Naive thymus-derived CD4-positive, alpha-beta T cell (primary cell): ENCODE measurements at regions not wholly inside any gene's neighbourhood (a gene's known extent, or its start where the extent isn't known, plus 50 kb on each side); places are given as distances from the start of the nearest gene placed in this dataset.

ENCODE experiments used
- ATAC-seq: fragments of 150-1000 bp; cut with Tn5 transposase; 2 replicates; pipeline ENCODE4 v1.10.0; 2021; ENCODE audit warnings: mild to moderate bottlenecking, moderate library complexity
- CTCF ChIA-PET: fragments of 350-600 bp; sonication (Branson Sonifier 250); formaldehyde crosslinking; loops from one replicate; lab custom pipeline; 2021; ENCODE audit warnings: antibody characterized with exemption; lab: Charles Lee
- POLR2A ChIA-PET: fragments of 350-600 bp; sonication (Branson Sonifier 250); formaldehyde crosslinking; loops from one replicate; lab custom pipeline; 2021; ENCODE audit warnings: antibody characterized with exemption, inconsistent platforms; lab: Charles Lee
- DNase-seq, 9 donors: peaks; one replicate each; pipeline versions ENCODE4 v3.0.0 to v3.0.0-alpha.2; 2020 to 2022; ENCODE audit warnings: mixed read lengths in 1 of 9
- H3K27ac ChIP-seq: one replicate; pipeline ENCODE4 v1.7.0; 2013; ENCODE audit warnings: mild to moderate bottlenecking, low read depth, low read length, moderate library complexity
- H3K27me3 ChIP-seq, 2 donors: one replicate each; pipeline ENCODE4 v1.7.0; 2013; ENCODE audit warnings: low read length in 2 of 2, mild to moderate bottlenecking in 2 of 2, moderate library complexity in 2 of 2; ENCODE audit not compliant: control insufficient read depth in 2 of 2, insufficient read depth in 2 of 2
- H3K36me3 ChIP-seq, 3 experiments: 1 replicate in 2 of 3; 2 replicates in 1 of 3; pipeline ENCODE4 v1.7.0; 2013; ENCODE audit warnings: low read length in 3 of 3, mild to moderate bottlenecking in 3 of 3, moderate library complexity in 1 of 3; ENCODE audit not compliant: insufficient read depth in 3 of 3, control insufficient read depth in 2 of 3
- H3K4me1 ChIP-seq, 2 donors: one replicate each; pipeline ENCODE4 v1.7.0; 2013; ENCODE audit warnings: low read length in 2 of 2, mild to moderate bottlenecking in 2 of 2, moderate library complexity in 1 of 2; ENCODE audit not compliant: control insufficient read depth in 2 of 2, insufficient read depth in 2 of 2
- H3K4me3 ChIP-seq: 2 replicates; pipeline ENCODE4 v1.7.0; 2013; ENCODE audit warnings: mild to moderate bottlenecking, low read length
- H3K9me3 ChIP-seq, 3 experiments: 1 replicate in 2 of 3; 2 replicates in 1 of 3; pipeline ENCODE4 v1.7.0; 2013; ENCODE audit warnings: low read length in 3 of 3; ENCODE audit not compliant: control insufficient read depth in 2 of 3
- H3K27ac Mint-ChIP-seq, 9 donors: one replicate each; pipeline ENCODE4 v1.8.0; 2020 to 2022; ENCODE audit warnings: mixed read lengths in 9 of 9, mild to moderate bottlenecking in 8 of 9, moderate library complexity in 5 of 9, inconsistent platforms in 2 of 9
- H3K27me3 Mint-ChIP-seq, 5 donors: one replicate each; pipeline ENCODE4 v1.8.0; 2021 to 2022; ENCODE audit warnings: mixed read lengths in 5 of 5, mild to moderate bottlenecking in 1 of 5
- H3K36me3 Mint-ChIP-seq, 5 donors: one replicate each; pipeline ENCODE4 v1.8.0; 2020 to 2022; ENCODE audit warnings: mixed read lengths in 5 of 5, mild to moderate bottlenecking in 3 of 5, inconsistent platforms in 1 of 5
- H3K4me1 Mint-ChIP-seq, 7 donors: one replicate each; pipeline ENCODE4 v1.8.0; 2020 to 2022; ENCODE audit warnings: mixed read lengths in 7 of 7, mild to moderate bottlenecking in 3 of 7, inconsistent platforms in 1 of 7
- H3K4me3 Mint-ChIP-seq, 10 donors: one replicate each; pipeline ENCODE4 v1.8.0; 2020 to 2022; ENCODE audit warnings: mild to moderate bottlenecking in 10 of 10, mixed read lengths in 10 of 10, moderate library complexity in 6 of 10, inconsistent platforms in 2 of 10
- H3K9me3 Mint-ChIP-seq, 11 donors: one replicate each; pipeline ENCODE4 v1.8.0; 2020 to 2022; ENCODE audit warnings: mixed read lengths in 11 of 11, mild to moderate bottlenecking in 4 of 11, inconsistent platforms in 1 of 11, moderate library complexity in 1 of 11
- intact Hi-C, 2 donors: fragments of 100-400 bp; cut with micrococcal nuclease; formaldehyde crosslinking; loops; one replicate each; pipeline ENCODE4 v1.15.1; 2023

GRCh38 chr1:95935719-95936118 is 701.7 kb downstream of the RWDD3 start:
- ATAC-seq = no peak
- DNase-seq = no peak
- H3K4me1 ChIP-seq = no peaks in the 10 kb centered on the region
- Mint-ChIP-seq H3K27me3 (no peaks in the 10 kb centered on the region), H3K4me1 (no peaks in the 10 kb centered on the region), H3K4me3 (no peak overlapping the region), H3K27ac (no peak overlapping the region), H3K9me3 (peaks cover 0 to 17% (median 3%) of the 10 kb centered on the region in 11 donors), H3K36me3 (no peaks in the 10 kb centered on the region)
- no peak overlapping the region for H3K4me3 ChIP-seq
- ChIA-PET CTCF (no interaction called here), POLR2A (no interaction called here)
- intact Hi-C loops = no loop called here
- no peaks in the 10 kb centered on the region for H3K9me3 ChIP-seq
- no peak overlapping the region for H3K27ac ChIP-seq
- H3K36me3 ChIP-seq = no peaks in the 10 kb centered on the region
- no peaks in the 10 kb centered on the region for H3K27me3 ChIP-seq

GRCh38 chr1:95941121-95941798 is 707.2 kb downstream of the RWDD3 start:
- no peaks in the 10 kb centered on the region for H3K27me3 Mint-ChIP-seq

GRCh38 chr1:95948023-95948422 is 714.0 kb downstream of the RWDD3 start:
- no peaks in the 10 kb centered on the region for H3K27me3 ChIP-seq
- H3K4me3 ChIP-seq = no peak overlapping the region
- Mint-ChIP-seq H3K4me3 (no peak overlapping the region), H3K27ac (no peak overlapping the region), H3K36me3 (no peaks in the 10 kb centered on the region), H3K9me3 (peaks cover 0 to 4% (median 0%) of the 10 kb centered on the region in 11 donors), H3K27me3 (no peaks in the 10 kb centered on the region), H3K4me1 (peaks cover 0 to 6% (median 0%) of the 10 kb centered on the region in 7 donors)
- no peaks in the 10 kb centered on the region for H3K36me3 ChIP-seq
- no peak for DNase-seq
- H3K27ac ChIP-seq = no peak overlapping the region
- no peak for ATAC-seq
- no peaks in the 10 kb centered on the region for H3K4me1 ChIP-seq
- ChIA-PET CTCF (no interaction called here), POLR2A (no interaction called here)
- intact Hi-C loops = no loop called here
- no peaks in the 10 kb centered on the region for H3K9me3 ChIP-seq

More at GRCh38 chr1:95941121-95941798, 707.2 kb downstream of the RWDD3 start:
- no peaks in the 10 kb centered on the region for H3K36me3 Mint-ChIP-seq
- no peaks in the 10 kb centered on the region for H3K36me3 ChIP-seq
- ATAC-seq (no peak), DNase-seq (no peak)
- ChIA-PET CTCF (no interaction called here), POLR2A (no interaction called here)
- H3K4me3 Mint-ChIP-seq = no peak overlapping the region
- no peaks in the 10 kb centered on the region for H3K4me1 ChIP-seq
- intact Hi-C loops = no loop called here
- H3K9me3 Mint-ChIP-seq = peaks cover 0 to 9% (median 2%) of the 10 kb centered on the region in 11 donors
- H3K27me3 ChIP-seq = no peaks in the 10 kb centered on the region
- no peak overlapping the region for H3K27ac Mint-ChIP-seq
- H3K9me3 ChIP-seq = no peaks in the 10 kb centered on the region
- no peak overlapping the region for H3K4me3 ChIP-seq
- H3K27ac ChIP-seq = no peak overlapping the region
- H3K4me1 Mint-ChIP-seq = no peaks in the 10 kb centered on the region

- Mint-ChIP-seq H3K27me3 (peaks cover 0 to 3% (median 0%) of the 10 kb centered on the region in 5 donors), H3K4me1 (peaks cover 0 to 6% (median 0%) of the 10 kb centered on the region in 7 donors), H3K27ac (no peak overlapping the region), H3K9me3 (peaks cover 0 to 7% (median 0%) of the 10 kb centered on the region in 11 donors), H3K36me3 (no peaks in the 10 kb centered on the region), H3K4me3 (no peak overlapping the region)
- Histone ChIP-seq H3K9me3 (no peaks in the 10 kb centered on the region), H3K27ac (no peak overlapping the region), H3K36me3 (no peaks in the 10 kb centered on the region), H3K4me1 (no peaks in the 10 kb centered on the region), H3K27me3 (no peaks in the 10 kb centered on the region), H3K4me3 (no peak overlapping the region)
- intact Hi-C loops = no loop called here
- ATAC-seq (no peak), DNase-seq (no peak)
- ChIA-PET POLR2A (no interaction called here), CTCF (no interaction called here)
Measured at GRCh38 chr1:95951371-95952102, 717.5 kb downstream of the RWDD3 start.

- no peaks in the 10 kb centered on the region for H3K36me3 Mint-ChIP-seq
- Histone ChIP-seq H3K4me1 (no peaks in the 10 kb centered on the region), H3K4me3 (no peak overlapping the region), H3K9me3 (no peaks in the 10 kb centered on the region), H3K36me3 (no peaks in the 10 kb centered on the region), H3K27me3 (no peaks in the 10 kb centered on the region), H3K27ac (no peak overlapping the region)
- ChIA-PET POLR2A (no interaction called here), CTCF (no interaction called here)
- H3K27ac Mint-ChIP-seq = no peak overlapping the region
- DNase-seq (no peak), ATAC-seq (no peak)
- peaks cover 0 to 8% (median 3%) of the 10 kb centered on the region in 11 donors for H3K9me3 Mint-ChIP-seq
- no peak overlapping the region for H3K4me3 Mint-ChIP-seq
- peaks cover 0 to 3% (median 0%) of the 10 kb centered on the region in 5 donors for H3K27me3 Mint-ChIP-seq
- peaks cover 0 to 6% (median 0%) of the 10 kb centered on the region in 7 donors for H3K4me1 Mint-ChIP-seq
- intact Hi-C loops = no loop called here
Measured at GRCh38 chr1:95953015-95953414, 719.0 kb downstream of the RWDD3 start.

- H3K36me3 ChIP-seq = no peaks in the 10 kb centered on the region
- intact Hi-C loops = no loop called here
- H3K27ac ChIP-seq = no peak overlapping the region
- Mint-ChIP-seq H3K36me3 (no peaks in the 10 kb centered on the region), H3K4me1 (peaks cover 0 to 6% (median 0%) of the 10 kb centered on the region in 7 donors), H3K27me3 (peaks cover 0 to 3% (median 0%) of the 10 kb centered on the region in 5 donors), H3K4me3 (no peak overlapping the region), H3K27ac (no peak overlapping the region), H3K9me3 (peaks cover 0 to 14% (median 6%) of the 10 kb centered on the region in 11 donors)
- ChIA-PET CTCF (no interaction called here), POLR2A (no interaction called here)
- ATAC-seq (no peak), DNase-seq (no peak)
- H3K9me3 ChIP-seq = no peaks in the 10 kb centered on the region
- no peaks in the 10 kb centered on the region for H3K4me1 ChIP-seq
- no peaks in the 10 kb centered on the region for H3K27me3 ChIP-seq
- no peak overlapping the region for H3K4me3 ChIP-seq
Measured at GRCh38 chr1:95954585-95954984, 720.6 kb downstream of the RWDD3 start.
